ENCODE measurements at regions not wholly inside any gene's neighbourhood (a gene's known extent, or its start where the extent isn't known, plus 50 kb on each side); places are given as distances from the start of the nearest gene placed in this dataset.

GRCh38 chr11:109984634-109985289 lies 108.4 kb upstream of the ZC3H12C start:
- TF ChIP-seq CTCF (IDR thresholded peaks at IDR 0.05) (no peak), POLR2AphosphoS5 (IDR thresholded peaks at IDR 0.05) (no peak), POLR2A (IDR thresholded peaks at IDR 0.05) (no peak)
